Stimulated activated CD4-positive, alpha-beta T cell treated with anti-CD3 and anti-CD28 coated beads, TNF-alpha, amount 100 ng/mL, for 1 hour (primary cell): ENCODE measurements at regions not wholly inside any gene's neighbourhood (a gene's known extent, or its start where the extent isn't known, plus 50 kb on each side); places are given as distances from the start of the nearest gene placed in this dataset.
"Not testable (repeated sequence)": the region's sequence is repeated elsewhere in the genome, so short reads cannot be mapped to it uniquely, and the experiment has no call there.

Source experiments
- DNase-seq, 3 donors: peaks; one replicate each; pipeline ENCODE4 v3.0.0-alpha.2; 2020; ENCODE audit warnings: low read depth in 3 of 3, low spot score in 1 of 3

- no peak for DNase-seq
Measured at GRCh38 chr14:85865701-85866100, 335.8 kb downstream of the FLRT2 start.

GRCh38 chr14:85858634-85859033, 328.7 kb downstream of the FLRT2 start:
- DNase-seq: no peak

GRCh38 chr14:85856430-85856829, 326.5 kb downstream of the FLRT2 start:
- DNase-seq: no peak

GRCh38 chr14:85853996-85854526, 324.1 kb downstream of the FLRT2 start:
- no peak for DNase-seq

GRCh38 chr14:85852906-85853305, 323.0 kb downstream of the FLRT2 start:
- no peak for DNase-seq

GRCh38 chr14:85852123-85852522, 322.2 kb downstream of the FLRT2 start:
- DNase-seq: not testable (repeated sequence)

GRCh38 chr14:85830549-85830948, 300.6 kb downstream of the FLRT2 start:
- not testable (repeated sequence) for DNase-seq

- not testable (repeated sequence) for DNase-seq
Measured at GRCh38 chr14:85829601-85830000, 299.7 kb downstream of the FLRT2 start.

- no peak for DNase-seq
Measured at GRCh38 chr14:85824526-85824925, 294.6 kb downstream of the FLRT2 start.

GRCh38 chr14:85822236-85822635, 292.3 kb downstream of the FLRT2 start:
- DNase-seq: no peak

GRCh38 chr14:85817430-85817829, 287.5 kb downstream of the FLRT2 start:
- no peak for DNase-seq

GRCh38 chr14:85813040-85813439, 283.1 kb downstream of the FLRT2 start:
- no peak for DNase-seq

GRCh38 chr14:85811340-85811739, 281.4 kb downstream of the FLRT2 start:
- DNase-seq: no peak

- DNase-seq: no peak
Measured at GRCh38 chr14:85799668-85800067, 269.7 kb downstream of the FLRT2 start.

GRCh38 chr14:85798856-85799255, 268.9 kb downstream of the FLRT2 start:
- DNase-seq: no peak

GRCh38 chr14:85793533-85793932, 263.6 kb downstream of the FLRT2 start:
- DNase-seq: no peak

GRCh38 chr14:85789506-85789905, 259.6 kb downstream of the FLRT2 start:
- DNase-seq: no peak

GRCh38 chr14:85788470-85789233, 258.7 kb downstream of the FLRT2 start:
- no peak for DNase-seq

- DNase-seq: no peak
Measured at GRCh38 chr14:85766295-85766694, 236.4 kb downstream of the FLRT2 start.

- DNase-seq: no peak
Measured at GRCh38 chr14:85764822-85765221, 234.9 kb downstream of the FLRT2 start.

GRCh38 chr14:85762526-85762925, 232.6 kb downstream of the FLRT2 start:
- DNase-seq: no peak

- no peak for DNase-seq
Measured at GRCh38 chr14:85752175-85752574, 222.2 kb downstream of the FLRT2 start.

- no peak for DNase-seq
Measured at GRCh38 chr14:85744573-85744972, 214.6 kb downstream of the FLRT2 start.
